HG02798 (cell line): ENCODE measurements at regions not wholly inside any gene's neighbourhood (a gene's known extent, or its start where the extent isn't known, plus 50 kb on each side); places are given as distances from the start of the nearest gene placed in this dataset.

Experiments
- ATAC-seq: cut with Tn5 transposase; IDR thresholded peaks from one replicate; pipeline ENCODE4 v1.9.1; 2021; ENCODE audit warnings: mild to moderate bottlenecking; ENCODE audit not compliant: unreplicated experiment, poor library complexity

DNA sequence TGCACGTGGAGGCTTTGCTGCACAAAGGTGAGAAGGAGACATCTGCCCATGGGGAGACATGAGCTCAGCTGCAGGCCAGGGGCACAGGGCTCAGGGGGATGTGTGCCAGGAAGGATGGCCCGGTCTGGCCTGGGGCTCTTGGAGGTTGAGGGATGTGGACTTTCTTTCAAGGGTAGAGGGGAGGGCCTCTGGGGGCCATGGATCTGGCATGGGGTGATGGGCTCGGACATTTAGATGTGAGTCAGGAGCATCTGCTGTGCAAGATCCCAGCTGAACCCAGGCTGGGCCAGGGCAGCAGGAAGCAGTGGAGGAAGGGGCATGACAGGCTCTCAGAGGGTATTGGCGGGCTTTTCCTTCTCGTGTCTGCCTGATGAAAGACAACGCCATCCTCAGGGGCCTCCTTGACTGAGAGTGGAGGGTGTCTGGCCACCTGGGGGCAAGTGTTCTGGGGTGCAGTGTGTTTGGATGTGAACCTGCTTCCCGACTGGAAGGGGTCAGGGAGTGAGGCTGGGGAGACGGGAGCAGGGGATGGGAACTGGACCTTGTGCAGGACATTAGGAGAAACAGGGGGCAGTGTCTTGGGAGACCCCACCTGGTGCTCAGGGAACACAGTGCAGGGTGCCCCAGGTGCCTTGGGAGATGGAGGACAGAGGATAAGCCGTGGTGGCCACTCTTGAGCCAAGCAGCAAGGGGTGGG, 156.1 kb downstream of the ERMARD start:
- no peak for ATAC-seq

DNA sequence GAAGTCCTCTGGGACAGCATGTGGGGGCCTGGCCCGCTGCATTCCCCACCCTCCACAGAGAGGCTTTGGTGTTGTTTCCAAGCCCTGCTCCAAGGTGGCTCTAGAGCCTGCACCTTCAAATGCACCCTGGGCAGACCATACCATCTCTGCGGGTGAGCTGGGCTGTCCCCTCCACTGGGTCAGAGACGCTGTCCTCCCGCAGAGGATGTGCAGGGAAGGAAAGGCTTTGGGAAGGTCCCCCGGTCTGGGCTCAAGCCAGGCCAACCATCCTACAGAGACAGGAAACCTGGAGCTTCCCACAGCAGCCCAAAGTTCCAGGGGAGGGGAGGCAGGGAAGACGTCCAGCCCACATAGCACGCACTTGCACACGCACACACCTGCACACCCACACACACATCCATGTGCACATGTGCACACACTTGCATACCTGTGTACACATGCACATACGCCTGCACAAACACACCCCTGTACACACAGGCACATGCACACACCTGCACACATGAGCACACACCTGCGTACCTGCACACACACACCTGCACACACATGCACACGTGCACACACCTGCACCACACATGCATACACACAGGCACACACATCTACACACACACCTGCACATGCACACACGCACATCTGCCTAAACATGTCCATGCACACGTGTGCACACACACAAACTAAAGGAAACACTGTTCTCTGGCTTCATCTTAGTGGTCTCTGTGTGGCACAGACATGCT, 155.4 kb downstream of the ERMARD start:
- no peak for ATAC-seq

DNA sequence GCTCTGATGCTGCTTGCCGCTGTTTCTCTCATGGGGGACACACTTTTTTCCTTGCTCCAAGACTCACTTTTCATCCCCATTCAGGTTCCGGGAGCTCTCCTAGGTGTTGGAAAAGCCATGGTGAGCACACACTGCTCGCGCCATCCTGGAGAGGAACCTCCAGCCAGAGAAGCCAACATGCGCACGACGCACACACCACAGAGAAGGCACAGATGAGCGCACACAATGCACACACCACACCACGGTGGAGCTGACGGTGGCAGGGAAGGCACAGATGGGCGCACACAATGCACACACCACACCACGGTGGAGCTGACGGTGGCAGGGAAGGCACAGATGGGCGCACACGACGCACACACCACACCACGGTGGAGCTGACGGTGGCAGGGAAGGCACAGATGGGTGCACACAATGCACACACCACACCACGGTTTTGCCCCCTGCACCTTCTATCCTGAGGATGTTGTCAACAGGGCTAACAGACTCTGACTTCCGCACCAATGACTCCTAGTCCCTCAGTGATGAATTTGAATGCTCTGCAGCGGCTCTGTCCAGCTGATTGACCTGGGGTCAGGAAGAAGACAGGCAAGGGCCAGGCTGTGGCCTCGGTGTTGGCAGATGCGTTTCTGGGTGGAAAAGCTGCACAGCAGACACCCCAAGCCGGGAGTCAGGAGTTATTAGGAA, 154.7 kb downstream of the ERMARD start:
- no peak for ATAC-seq

DNA sequence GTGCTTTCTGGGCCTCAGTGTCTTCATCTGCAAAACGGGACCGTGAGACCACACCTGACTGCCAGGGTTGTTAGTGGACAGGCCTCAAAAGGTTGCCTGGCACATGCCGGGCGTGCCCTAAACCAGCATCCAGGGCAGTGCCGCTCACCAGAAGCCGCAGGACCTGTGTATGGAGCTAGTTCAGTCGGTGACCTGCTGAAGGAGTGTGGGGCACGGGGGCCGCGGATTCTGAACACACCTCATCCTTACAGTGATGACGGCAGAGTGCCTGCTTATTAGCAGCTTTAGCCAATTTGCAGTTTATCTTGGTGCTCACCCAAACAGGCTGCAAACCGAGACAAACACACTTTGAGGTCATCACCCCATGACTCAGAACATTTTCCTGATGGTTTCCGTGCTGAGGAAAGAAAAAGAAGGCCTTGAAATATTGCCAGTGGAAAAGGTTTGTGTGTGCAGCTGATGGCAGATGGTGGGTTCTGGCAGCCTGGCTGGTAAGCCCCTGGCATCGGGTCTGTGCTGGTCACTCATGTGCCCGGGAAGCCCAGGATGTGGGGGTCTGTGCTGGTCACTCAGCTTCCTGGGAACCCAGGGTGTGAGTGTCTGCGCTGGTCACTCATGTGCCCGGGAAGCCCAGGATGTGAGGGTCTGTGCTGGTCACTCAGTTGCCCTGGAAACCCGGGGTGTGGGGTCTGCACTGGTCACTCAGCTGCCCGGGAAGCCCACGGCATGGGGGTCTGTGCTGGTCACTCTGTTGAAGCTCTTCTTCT, 153.8 kb downstream of the ERMARD start:
- no peak for ATAC-seq

DNA sequence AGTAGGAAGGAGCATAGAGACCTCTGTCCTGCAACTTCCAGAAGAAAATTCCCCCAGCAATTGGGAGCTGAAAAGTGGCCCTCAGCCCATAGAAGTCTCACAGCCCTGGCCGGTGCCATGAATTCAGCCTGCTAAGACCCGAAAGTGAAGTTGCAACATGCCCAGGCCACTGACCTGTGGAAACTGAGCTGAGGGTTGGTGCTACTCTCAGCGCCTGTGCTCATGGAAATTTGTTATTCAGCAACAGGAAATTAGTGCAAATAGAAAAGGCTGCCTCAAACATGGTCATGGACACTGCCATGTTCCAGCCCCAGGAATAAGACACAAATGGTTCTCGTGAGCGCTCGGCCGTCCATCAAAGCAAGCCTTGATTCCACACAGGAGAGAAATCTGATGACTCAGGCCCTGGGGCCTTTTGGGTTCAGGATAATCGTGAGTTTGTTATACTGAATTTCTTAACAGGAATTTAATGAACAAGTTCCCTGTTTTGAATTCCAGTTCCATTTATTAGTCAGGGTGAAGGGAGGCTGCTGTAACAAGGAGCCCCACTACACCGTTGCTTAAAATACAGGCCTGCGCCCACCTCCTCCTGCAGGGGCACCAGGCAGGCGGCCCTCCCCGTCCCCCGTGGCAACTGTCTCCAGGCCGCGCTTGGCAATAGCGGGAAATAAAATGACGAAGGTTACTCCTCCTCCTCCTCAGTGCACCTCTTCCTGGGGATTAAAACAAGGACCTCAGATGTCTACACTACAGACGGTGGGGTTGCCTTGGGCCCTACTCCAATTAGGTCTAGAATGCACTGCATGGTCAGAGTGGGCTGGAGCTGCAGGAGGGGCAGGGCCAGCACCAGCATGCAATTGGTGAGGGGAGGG, 152.9 kb downstream of the ERMARD start:
- no peak for ATAC-seq

DNA sequence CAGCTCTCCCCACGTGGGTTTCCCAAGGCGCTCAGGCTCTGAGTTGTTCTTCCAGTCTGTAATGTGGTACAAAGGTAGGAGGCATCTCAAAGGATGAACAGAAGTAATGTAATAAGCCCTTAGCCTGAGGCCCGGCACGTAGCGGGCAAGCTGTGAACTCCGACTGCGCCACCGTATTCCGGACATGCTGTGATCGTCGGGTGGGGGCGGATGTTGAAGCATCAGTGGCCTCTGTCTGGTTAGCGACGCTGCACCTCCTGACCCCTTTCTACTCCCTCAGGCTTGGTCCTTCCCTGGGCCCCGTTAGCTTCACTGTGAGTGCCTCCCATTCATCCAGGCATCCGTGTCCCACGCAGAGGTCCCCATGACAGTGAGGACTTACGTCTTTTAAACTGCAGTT, 151.7 kb downstream of the ERMARD start:
- ATAC-seq, result no peak

DNA sequence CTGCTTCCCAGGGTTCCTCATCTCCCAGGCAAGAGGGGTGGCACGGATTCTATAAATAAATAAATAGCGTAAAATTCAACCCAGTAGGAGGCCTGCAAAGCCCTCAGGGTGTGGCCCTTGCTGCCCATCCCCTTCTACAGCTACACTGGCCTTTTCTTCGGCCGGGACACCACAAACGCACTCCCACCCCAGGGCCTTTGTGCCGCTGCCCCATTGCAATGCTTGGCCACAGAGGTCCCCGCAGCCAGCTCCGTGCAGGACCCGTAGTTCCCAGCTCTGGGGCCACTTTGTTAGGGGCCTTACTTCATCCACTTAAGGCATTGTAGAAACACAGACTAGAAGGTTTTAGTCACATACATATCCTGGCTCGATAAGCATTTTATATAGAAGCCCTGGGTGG, 151.2 kb downstream of the ERMARD start:
- ATAC-seq, result no peak

DNA sequence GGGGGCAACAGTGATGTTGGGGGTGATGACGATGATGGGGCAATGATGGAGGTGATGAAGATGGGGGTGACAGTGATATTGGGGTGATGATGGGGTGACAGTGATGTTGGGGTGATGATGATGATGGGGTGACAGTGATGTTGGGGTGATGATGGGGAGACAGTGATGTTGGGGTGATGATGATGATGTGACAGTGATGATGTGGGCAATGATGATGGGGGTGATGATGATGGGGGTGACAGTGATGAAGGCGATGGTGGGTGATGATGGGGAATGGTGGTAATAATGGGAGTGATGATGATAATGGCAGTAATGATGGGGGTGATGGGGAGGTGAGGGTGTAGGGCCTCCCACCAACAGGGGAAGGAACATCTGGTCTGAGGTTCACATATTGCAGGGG, 150.6 kb downstream of the ERMARD start:
- ATAC-seq, result no peak

DNA sequence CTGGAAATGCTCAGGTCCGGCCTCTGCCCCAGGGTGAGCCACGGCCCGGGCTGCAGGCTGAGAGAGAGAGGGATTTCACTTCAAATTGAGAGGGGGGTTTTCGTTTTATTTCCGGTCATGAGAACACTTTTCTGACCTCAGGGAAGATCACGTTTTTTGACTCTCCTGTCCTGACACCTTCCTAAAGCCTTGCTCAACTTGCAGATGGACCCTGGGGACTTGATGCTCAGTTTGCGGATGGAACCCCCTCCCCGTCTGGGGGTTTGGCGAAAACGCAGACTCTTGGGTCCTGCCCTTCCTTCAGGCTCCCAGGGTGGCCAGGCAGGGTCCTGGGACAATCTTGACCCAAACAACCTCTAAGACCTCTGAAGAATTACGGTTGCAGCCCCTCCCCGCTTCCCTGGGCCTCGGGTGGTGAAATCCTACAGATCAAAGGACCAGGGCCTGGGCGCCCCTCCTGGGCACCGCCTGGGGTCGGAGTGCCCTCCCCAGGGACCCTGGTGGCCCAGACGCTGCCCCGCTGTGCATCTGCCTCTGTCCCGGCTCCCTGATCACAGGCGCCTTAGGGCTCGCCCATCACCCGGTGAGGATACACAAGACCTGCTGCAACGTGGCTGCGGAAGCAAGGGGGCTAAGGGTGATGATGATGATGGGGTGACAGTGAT, 148.2 kb downstream of the ERMARD start:
- no peak for ATAC-seq

DNA sequence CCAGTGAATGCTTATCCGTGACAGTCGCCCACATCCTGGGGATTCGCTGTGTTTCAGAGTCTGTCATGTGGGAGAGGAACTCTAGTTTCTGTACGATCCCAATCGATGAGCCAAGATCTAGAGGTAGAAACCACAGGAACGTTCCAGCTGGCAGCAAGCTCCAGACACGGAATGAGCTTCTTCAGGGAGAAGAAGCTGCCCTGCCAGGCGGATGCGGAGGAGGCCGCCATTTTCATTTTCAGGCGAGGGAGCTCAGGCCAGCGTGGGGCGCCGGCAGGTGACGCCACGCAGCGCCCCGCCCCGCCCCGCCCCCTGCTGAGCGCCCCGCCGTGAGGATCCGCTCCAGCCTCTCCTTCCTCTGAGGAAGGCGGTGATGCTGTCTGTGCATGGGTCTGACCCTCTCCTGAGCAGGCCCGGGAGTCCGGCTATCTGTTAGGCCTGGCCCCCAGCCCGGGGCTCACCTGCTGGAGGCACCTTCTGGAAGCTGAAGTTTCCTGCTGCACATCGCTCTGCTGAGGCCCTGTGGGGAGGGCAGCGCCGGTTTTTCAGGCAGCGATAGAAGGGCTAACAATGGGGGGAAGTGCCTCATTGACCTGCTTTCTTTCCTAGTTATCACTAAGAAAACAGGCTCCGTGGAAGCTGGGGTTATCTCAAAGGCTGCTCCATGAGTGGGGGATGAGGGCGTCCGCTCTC, 147.5 kb downstream of the ERMARD start:
- ATAC-seq, result no peak

DNA sequence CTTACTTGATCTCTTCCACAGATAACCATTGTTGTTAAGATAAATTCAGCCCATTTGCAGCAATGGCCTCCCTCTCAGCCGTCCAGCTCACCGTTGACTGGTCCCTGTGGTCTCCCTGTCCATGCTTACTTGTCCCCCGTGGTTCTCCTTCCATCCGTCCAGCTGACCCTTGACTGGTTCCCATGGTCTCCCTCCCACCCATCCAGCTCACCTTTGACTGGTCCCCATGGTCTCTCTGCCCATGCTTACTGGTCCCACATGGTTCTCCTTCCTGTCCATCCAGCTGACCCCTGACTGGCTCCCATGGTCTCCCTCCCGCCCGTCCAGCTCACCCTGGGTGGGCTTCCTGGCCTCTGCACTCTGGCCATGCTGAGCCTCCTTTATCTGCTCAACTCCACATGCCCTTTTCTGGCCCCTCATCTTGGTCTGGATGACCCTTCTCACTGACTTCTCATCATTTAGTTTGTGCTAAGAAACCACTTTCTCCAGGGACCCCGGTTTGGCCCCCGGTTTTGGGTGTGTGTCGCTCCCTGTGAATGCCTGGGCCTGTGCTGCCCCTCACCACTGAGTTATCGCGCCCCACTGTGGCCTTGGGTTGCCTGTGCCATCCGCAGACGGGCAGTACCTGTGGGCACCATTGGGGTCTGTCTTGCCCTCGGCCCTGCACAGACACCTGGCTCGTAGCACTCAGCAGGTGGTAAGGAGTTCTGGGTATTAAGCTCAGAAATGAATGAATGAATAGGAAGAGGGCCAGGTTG, 146.4 kb downstream of the ERMARD start:
- ATAC-seq, result no peak

DNA sequence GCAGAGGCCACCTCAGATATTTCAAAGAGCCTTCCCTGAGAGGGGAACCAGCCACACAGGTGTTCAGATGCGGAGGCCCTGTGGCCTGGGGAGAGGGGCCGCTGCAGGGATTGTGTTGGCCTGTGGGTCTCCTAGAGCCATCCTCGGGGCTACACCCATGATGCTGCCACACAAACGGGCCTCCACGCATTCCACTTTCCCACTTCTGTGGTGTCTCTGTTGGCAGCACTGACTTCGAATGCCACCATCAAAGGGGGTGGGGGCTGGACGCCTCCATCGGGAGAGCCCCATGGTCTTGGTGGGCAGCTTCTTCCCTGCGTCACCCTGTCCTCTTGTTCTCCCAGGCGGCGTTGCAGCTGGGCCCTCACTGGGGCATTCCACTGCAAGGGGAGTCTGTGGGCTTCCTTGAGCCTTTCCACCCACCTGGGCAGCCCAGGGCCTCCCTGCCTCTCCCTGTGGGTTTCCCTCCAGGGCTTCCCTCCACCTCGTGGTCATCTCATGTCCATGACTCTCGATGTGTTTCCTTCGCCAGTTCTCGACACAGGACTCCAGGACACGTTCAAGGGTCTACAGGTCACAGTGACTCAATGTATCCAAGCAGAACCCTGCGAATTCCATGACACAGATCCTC, 145.5 kb downstream of the ERMARD start:
- ATAC-seq, result no peak

DNA sequence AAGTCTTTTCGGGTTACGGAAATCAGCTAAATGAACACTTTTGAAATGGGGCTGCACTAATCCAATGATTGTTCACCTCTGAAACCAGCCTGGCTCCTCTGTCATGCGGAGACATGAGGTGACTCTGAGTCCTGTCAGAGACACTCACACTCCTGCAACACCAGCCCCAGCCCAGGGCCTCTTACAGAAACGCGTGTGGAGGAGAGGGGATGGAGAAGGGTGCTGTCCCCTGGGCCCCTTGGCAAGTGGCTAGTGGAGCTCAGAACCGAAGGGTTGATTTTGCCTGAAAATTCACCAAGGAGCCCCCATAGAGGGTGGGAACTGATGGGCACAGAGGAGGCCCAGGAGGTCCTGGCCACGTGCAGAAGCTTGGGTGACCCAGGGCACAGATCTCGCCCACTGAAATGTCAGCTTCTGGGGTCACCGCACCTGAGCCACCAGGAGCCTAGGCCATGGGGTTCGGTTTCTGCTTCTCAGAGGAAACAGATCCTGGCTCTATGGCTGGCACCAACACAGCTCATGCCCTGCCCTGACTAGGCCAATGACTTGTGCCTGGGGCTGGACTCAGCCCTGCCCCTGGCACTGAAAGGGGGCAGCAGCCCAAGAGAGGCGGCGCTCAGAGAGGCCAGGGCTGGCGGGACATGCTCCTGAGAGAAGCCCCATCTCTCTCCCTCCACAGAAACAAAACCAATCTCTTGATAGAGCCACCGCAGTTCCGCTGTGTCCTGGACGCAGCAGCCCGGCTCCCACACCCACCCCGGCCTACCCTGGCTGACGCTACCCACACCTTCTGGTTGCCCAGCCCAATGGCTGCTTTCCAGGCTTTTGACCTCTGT, 144.7 kb downstream of the ERMARD start:
- ATAC-seq, result no peak

DNA sequence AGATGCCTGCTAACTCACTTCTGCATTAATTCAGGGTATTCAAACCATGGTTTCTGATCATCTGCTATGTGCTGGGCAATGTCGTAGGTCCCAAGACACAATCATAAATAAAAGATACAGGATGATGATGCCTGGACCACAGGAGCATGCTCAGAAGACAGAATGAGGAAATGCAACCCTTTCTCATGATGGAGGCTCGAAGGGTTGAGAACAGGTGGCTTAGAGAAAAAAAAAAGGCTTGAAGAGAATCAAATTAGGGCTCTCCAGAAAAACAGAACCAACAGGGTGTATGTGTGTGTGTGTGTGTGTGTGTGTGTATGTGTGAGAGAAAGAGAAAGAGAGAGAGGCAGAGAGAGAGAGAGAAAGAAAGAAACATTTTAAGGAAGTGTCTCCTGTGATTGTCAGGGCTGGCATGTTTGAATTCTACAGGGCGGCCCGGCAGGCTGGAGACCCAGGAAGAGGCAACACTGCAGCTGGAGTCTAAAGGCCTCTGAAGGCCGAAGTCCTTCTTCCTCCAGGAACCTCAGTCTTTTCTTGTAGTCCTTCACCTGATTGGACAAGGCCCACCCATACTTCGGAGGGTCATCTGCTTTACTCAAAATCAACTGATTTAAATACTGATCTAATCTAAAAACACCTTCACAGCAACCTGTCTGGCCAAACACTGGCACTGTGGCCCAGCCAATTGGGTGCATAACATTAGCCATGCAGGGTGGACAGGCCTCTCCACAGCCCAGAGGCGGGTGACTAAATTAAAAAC, 143.8 kb downstream of the ERMARD start:
- no peak for ATAC-seq

DNA sequence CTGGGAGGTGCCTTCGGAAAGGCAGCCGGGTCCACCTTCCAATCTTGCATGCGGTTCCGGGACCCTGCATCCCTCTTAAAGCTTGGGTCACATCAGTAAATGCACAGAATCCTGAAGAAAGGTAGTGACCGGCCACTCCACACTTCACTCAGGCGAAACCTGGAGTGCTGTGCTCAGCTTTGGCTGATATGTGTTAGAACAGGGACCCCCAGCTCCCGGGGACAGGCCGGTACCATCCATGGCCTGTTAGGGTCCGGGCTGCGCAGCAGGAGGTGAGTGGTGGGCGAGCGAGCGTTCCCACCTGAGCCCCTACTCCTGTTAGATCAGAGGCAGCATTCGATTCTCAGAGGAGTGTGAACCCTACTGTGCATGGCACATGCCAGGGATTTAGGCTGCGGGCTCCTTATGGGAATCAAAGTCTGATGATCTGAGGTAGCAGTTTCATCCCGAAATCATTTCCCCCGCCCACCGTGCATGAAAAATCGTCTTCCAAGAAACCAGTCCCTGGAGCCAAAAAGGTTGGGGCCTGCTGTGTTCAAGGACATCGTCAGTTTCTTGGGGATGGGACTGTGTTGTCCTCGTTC, 143.0 kb downstream of the ERMARD start:
- no peak for ATAC-seq

DNA sequence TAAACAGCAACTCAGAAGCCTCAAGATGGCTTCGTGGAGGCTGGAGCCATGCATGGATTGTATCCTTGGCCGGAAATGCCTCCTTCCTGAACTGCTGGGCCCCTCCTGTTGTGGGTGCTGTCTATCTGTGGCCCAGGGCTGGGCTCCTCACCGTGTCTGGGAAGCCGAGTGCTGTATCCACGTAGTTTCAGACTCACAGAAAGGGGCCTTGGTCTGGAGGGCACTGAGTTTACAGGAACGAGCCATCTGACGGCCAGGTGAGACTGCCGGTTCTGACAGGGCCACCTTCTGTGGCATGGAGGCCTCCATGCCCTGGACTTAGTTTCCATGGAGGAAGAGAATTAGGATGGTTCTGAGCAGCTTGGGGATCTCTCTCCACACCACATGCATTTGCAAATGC, 142.2 kb downstream of the ERMARD start:
- no peak for ATAC-seq
